GM21723 (cell line): ENCODE measurements at regions not wholly inside any gene's neighbourhood (a gene's known extent, or its start where the extent isn't known, plus 50 kb on each side); places are given as distances from the start of the nearest gene placed in this dataset.

Source experiments
- ATAC-seq: cut with Tn5 transposase; IDR thresholded peaks from one replicate; pipeline ENCODE4 v1.9.1; 2021; ENCODE audit warnings: mild to moderate bottlenecking, moderate library complexity; ENCODE audit not compliant: unreplicated experiment

DNA sequence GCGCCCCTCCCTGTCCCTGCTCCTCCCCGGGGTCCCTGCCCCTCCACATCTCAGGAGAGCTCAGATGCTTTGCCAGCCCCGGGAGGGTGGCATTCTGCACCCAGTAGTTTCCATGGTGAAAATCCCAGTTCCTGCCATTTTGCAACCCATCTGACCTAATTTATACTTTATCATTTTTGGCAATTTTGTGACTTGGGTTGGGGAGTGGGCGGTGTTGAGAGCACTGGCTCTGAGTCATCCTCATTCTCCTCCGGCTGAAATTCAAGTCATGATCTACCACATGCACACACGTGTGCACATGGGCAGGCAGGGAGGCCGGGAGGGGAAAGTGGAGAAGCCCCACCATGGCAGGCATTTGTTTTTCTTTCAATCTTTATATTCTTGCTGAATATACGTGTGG lies 208.6 kb downstream of the URI1 start:
- no peak for ATAC-seq

DNA sequence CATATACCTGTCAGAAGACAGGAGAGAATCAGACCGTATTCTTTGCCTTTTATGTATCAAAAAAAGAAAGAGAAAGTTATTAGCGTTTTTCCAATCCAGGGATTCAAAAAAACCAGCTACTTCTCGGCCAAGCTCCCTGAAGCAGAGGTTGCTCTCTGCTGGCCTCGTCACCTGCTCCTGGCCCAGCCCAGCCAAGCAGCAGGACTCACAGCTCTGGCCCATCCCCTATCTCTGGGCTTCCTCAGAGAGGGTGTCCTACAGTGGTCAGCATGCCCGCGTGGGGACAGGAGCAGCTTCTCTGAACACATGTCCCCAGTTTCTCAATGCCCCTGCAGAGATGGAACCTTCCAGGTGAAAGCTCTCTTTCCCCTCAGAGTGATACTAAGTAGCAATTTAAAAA lies 209.0 kb downstream of the URI1 start:
- ATAC-seq = no peak

DNA sequence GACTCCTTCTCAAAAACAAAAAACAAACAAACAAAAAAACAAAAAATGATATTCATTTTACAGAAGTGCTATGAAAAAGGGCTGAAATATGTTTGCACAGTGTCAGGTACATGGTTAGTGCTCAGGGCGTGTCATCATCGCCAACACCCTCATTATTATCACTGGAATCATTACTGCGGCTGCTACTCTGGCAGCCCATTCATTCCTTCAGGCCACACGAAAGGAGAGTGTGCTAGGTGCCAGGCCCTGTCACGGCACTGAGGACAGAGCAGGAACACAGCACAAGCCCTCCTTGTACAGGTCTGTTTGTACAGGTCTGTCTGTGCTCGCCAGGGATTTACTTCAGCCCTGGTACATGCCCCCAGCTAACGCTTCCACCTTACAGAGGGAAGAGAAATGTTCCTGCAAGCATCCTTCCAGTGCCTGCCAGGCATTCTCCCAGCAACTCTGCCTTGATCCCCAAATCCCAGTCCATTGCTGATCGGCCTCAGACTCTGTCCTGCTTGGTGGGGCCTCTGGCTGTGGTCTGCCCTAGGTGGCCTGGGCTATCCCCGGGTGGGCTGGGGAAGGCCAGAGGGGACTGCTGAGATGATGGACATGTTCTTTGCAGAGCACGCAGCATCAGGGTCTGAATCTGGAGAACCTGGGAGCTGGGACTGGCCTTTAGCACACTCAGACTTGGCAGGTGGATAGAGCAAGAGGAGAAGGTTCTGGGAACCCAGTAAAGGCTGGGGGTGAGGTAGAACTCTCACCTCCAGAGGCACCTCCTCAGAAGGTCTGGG lies 210.7 kb downstream of the URI1 start:
- no peak for ATAC-seq

DNA sequence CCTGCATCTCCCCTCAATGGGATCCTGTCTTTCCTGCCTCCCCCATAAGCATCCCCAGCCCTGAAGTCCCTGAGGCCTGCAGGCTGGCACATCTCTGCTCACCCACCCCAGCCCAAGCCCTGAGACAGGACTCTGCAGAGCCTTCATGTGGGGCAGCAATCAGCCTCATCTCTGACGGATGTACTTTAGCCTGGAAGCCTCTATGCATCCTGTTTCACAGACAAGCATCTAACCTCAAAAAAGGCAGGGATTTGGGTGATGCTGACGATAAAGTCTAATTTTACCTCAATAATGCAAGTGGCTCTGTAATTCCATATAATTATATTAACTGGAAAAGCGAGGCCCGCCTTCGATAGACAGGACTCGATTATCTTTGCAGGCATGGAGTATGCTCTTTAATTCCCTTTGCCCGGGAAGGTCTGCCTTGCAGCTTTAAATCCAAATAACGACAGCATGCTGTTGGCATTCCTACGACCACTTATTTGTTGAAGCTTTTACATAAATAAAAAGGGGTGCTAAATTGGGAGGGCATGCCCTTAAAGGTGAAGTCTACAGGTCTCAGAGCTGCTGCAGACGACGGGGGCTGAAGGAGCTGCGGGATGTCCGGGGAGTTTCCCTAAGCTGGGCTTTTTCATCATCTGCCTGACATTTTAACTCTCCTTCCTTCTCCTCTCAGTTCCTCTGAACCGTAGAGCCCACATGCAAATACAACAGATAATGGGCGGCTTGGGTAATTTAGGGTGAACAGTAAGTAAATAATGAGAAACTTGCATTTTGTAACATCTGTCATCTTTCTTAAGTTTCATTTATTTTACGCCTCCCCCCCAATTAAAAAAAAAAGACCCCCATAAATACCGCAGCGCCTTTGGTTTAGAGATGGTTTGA lies 211.5 kb downstream of the URI1 start:
- ATAC-seq = peak; percentile 84

DNA sequence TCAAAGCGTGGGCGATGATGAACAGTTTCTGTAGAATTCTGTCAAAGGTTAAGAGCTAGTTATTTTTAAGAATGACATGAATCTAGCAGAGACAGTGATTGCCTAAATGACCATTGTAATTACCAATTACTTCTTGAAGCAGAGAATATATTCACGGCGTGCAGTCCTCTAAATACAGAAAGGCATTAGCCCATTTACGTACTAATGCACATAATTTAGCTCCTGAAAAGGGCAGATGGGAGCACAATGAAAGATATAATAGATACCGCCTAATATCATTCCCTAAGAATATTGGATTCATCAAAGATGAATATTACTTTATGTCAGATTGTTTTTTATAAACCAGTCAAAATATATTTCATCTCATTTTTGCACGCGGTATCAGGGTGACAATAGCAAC lies 212.4 kb downstream of the URI1 start:
- no peak for ATAC-seq

DNA sequence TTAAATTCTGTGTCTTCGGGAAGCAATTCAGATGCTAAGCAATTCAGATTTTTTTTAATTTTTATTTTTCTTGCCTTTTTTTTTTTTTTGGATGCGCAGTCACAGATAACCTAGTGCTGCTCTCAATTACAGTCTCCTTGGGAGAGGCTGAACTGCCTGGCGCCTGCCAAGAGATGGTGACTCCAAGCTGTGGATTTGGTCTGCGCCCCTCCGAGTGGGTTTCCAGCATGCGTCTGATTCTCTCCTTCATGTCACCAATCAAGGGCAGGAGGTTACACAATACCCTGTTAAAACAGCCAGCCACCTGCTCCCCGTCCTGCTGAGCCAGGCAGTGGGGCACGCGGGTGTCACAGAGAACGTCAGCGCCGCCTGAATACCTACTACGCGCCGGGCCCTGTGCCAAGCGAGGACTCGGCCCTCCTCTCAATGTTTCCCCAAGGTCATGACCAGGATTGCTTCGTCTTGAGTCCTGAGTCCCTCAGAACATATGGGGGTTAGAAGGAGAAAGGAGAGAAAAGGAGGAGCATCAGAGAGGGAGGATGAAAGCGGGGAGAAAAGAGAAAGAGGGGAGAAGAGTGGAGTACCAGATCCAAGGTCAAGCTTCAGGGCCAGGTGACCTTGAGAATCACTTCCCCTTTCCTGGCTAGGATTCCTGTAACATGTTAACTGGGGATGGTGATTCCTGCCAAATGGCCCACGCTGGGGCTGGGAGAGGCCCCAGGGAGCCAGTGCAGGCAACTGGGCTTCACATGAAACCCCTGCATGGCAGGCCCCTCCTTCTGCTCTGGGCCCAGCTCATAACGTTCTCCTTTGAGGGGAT lies 213.6 kb downstream of the URI1 start:
- no peak for ATAC-seq

DNA sequence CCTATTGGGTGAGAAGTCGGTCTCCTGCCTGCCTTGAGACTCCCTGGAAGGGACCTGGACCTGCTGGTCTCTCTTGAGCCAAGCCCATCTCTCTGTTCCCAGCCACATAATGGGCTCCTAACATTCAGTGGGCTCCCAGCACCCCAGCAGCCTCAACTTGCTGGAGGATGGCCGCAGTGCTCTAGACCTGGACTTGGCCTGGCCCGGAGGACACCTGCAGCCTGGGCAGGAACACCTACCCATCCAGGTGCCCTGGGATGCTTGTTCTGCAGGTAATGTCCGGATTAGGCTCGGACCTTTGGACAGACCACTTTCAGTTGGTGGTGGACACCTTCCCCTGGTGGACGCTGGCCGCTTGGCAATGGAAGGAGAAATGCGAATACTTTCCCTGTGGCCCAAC lies 214.6 kb downstream of the URI1 start:
- no peak for ATAC-seq

DNA sequence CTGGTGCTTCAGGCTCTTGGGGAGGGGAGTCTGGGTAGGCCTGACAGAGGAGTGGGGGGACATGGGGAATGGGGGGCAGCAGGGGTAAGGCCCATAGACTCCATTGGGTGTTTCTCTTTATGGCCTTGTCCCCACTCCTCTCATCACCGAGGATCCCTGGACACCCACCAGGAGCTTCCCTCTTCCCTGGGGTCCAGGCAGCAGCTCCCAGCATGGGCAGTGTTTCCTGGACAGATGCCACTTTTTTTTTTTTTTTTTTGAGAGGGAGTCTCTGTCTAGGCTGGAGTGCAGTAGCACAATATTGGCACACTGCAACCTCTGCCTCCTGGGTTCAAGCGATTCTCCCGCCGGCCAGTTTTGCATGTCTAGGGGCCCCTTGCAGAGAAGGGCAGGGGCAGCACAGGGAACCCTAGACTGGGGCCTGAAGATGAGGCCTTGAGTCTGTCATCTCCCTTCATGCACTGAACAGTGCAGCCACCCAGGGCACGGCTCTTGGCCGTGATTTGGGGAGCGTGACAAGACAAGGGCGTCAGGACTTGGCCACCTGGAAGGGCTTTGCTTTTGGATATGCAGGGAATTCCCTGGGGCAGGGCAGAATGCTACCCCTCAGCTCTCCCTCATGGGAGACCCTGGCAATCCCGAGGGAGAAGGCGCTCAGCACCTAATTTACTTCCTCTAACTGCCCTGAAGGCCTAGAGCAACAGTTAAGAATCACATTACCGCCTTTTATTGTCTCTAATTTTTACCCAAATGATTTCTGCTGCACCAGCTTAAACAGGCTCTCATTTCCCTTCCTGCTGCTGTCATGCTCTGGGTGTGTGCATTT lies 213.9 kb upstream of the ZNF536 start:
- no peak for ATAC-seq

DNA sequence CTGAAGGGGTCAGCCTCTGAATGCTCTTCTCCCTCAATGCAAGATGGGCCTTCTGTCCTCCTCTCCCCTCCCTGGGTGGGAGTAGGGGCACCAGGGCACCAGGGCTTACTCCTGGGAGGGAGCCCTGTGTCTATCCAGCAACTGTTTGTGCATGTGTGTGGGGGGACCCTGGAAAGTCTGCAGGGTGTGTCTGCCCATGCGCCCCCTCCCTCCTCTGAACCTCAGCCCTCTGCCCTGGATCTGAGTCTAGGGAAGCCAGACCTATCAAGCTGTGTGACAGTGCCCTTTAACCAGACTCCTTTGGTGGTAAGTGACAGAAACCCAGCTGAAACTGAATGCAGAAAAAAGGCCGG lies 213.3 kb upstream of the ZNF536 start:
- ATAC-seq = no peak

DNA sequence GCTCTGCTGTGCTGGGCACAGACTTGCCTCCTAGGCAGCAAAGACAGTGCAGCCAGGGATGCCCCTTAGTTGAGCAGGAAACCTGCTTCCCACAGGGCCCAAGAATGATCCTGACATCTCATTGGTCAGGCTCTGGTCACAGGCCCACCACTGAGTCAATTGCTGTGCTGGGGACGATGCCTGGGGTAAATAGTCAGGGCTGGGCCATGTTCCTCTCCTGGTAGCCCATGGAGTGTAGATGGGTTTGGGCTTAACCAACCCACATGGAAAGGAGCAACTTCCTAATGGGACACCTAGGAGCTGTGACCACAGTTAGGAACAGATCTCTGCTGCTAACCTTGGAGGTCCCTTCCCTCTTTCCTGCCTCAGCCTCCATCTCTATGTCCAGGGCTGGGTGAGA lies 212.5 kb upstream of the ZNF536 start:
- ATAC-seq = no peak

DNA sequence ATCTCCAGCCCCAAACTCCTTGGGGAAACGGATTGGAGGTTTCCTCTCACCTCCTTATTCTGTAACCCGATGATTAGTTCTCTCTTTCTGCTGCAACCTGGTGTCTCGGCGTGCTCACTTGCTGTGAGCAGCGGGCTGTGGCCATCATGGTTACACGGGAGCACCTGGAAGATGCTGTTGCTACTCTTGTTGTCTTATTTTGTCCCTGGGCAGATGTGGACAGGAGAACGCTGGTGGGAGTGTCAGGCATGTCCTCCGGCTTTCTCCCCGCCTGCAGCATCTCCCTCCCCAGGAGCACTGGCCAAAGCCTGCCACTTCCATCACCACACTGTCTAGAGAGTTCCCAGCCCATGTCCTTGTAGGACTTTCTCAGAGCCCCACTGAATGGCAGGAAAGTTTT lies 211.8 kb upstream of the ZNF536 start:
- ATAC-seq = no peak

DNA sequence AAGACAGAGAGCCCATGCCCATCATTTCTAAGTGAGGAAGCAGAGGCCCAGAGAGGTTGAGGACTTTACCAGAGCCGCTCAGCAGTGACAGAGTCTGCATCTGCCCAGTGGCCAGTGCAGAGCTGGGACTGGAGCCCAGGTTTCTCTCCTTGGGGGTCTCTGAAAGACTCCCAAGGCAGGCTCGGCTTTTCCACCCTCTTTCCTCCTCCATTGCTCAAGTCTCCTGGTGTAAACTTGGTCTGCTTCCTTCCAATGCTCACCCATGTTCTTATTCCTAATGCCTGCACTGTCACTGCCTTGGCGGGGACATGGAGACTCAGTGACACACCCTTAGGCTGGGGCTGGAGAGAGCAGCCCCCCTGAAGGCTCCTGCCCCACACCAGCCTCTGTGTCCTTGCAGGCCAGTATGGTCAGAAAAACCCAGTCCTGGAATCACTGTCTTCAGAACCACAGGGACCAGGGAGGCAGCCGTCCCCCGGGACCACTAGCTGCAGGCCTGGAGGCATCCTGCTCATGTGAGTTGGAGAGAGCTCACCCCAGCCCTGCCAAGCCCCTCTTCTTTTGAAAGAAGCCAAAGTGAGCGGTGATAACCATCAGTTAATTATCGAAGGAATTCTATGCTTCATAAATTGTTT lies 211.0 kb upstream of the ZNF536 start:
- ATAC-seq = no peak

DNA sequence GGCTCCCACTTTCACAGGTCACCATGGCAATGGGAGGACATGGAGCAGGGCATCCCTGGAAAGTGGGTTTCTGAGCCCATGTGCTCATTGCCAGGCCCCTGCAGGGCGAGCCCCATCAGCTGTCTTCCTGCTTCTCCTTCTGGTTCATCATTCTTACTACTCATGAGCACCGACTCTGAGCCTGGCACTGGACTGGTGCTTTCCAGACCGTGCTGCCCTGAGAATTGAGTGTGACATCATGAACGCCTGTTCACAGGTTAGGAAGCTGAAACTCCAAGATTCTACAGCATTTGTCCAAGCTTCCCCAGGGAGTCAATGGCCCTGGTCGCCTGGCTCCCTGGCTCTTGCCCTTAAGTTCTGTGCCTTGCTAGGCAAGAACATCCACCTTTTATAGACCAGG lies 210.4 kb upstream of the ZNF536 start:
- no peak for ATAC-seq

DNA sequence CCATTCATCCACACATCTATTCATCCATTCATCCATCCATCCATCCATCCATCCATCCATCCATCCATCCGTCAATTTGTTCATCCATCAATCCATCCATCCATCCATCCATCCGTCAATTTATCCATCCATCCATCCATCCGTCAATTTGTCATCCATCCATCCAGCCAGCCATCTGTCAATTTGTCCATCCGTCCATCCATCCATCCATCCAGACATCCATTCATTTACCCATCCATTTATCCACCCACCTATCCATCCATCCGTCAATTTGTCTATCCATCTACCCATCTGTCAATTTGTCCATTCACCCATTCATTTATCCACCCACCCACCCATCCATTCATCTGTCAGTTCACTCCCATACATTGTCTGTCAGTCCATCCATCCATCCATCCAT lies 209.5 kb upstream of the ZNF536 start:
- no peak for ATAC-seq

DNA sequence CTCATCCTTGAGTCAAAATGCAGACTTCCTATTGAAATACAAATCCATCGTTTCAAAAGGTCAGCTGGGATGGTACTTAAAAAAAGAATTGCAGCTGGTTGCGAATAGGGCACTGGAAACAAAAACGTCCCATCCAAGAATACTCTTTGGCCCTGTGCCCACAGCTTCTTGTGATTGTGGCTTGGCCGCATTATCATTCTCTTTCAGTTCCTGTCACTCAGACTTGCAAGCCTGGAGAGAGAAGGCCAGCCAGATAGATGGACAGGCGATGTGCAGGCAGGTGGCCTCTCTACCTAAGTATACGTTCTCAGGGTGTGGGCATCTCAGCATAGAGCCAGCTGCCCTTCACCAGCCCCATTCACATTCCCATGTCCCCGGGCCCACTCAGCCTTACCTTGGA lies 208.5 kb upstream of the ZNF536 start:
- no peak for ATAC-seq

DNA sequence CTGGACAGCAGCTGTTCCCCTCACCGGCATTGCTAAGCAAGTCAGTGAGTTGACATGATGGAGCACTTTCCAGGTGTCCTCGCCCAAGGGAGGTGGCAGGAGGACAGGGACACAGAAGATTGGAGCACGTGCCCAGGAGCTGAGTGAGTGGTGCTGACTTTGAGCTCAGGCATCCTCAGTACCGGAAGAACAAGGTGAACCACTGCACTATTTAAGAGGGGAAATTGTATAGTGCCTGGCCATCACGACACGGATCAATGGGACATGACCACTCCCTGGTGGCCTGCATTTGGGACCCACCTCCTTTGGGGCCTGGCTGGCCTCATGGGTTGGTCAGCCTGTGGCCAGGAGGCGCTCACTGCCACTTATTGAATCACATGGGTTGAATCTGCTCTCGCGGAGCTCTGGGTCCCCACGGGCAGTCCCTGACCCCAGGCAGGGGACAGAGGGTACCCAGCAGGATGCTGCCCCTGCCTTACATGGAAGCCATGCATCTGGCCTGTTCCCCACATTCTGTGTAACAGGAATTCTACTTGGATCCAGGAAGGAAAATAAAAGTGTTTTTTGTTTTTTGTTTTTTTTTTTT lies 206.9 kb upstream of the ZNF536 start:
- ATAC-seq = no peak

DNA sequence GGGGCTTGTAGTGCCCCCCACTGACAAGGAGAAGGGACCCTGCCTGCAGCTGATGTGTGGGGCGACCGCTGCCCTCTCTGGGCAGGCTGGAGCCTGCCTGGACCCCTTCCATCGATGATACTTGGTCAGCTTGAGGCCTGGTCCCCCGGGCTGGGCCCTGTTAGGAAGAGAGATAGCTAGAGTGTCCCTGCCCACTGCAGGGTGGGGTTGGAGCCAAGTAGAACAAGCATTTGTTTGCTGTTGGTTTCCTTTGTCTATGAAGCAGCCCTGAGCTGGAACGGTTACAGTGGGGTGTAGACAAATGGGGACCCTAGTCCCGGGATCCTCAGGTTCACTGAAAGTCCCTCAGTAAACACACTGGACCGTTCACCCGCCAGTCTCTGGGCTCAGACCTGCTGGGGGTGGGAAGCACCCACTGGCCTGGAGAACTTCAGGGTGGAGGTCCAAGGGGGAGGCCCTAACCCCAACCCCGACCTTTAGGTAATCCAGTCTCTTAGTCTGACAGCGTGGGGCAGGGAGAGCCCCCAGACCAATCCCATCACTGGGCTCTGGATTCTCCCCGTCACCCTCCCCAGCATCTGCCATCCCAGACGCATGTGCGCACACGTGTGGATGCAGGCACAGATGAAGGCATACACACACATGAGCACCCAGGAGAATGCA lies 204.8 kb upstream of the ZNF536 start:
- no peak for ATAC-seq

DNA sequence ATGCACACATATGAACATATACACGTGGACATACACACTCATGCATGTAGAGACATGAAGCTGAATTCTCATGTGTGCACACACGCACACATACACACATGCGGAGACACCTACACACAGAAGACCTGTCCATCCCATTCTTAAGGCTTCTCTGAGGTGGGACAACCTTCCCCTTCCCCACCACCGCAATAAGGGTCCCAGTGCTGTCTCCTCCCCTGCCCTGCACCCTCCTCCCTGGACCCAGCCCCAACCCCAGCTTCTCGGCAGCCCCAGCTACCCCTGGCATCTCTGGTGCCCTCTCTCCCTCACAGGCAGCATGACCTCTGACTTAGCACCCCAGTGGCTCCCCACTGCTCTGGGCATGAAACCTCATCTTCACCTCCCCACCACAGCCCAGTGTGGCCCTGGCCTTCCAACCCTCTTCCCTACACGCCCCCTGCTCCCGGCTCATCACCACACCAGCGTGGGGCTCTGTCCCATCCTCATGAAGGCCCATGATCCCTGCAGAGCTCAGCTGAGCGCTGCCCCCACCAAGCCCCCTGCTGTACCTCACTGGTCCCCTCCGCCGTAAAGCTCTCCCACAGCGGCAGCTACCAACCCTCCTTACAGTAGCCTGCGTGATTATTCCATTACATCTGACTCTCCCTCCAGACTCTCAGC lies 204.1 kb upstream of the ZNF536 start:
- ATAC-seq = no peak

DNA sequence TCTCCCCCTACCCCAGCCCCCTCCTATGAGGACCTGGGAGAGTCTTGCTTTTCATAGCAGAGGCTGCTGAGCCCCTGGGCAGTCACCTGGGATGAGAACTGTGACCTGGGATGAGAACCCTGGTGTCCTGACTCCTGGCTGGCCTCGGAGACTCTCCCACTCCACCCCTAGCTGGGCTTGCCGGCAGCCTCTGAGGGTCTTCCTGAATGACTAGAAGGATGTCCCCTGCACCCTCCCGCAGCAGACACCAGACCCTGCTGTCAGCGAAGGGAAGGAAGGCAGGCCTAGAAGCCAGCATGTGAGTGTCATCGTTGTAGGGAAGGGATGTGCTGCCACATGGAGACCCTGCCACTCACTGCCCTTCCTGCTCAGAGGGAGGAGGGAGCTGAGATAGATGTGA lies 203.4 kb upstream of the ZNF536 start:
- no peak for ATAC-seq
